GM21381 (cell line): ENCODE measurements at regions not wholly inside any gene's neighbourhood (a gene's known extent, or its start where the extent isn't known, plus 50 kb on each side); places are given as distances from the start of the nearest gene placed in this dataset.
"Not testable (repeated sequence)": the region's sequence is repeated elsewhere in the genome, so short reads cannot be mapped to it uniquely, and the experiment has no call there.

Experiments used
- ATAC-seq: cut with Tn5 transposase; IDR thresholded peaks from one replicate; pipeline ENCODE4 v1.9.1; 2021; ENCODE audit warnings: mild to moderate bottlenecking, moderate library complexity; ENCODE audit not compliant: unreplicated experiment

DNA sequence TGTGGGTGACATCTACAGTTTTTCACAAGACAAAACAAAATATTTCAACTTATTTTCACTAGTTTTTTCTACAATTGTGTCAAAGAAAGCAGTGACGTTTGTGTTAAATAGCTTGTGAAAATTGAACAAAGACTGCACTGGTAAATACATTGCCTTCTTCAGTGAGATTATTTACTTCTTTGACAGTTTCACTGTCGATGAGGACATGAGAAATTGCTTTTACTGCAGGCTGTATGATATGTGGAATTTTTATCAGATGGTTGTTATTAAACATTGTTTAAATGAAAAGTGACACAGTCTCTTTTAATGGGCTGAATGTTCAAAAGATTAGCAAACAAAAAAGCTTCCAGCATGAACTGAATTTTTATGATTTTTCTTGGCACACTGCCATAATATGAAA lies 773.9 kb upstream of the CADM2 start:
- no peak for ATAC-seq

DNA sequence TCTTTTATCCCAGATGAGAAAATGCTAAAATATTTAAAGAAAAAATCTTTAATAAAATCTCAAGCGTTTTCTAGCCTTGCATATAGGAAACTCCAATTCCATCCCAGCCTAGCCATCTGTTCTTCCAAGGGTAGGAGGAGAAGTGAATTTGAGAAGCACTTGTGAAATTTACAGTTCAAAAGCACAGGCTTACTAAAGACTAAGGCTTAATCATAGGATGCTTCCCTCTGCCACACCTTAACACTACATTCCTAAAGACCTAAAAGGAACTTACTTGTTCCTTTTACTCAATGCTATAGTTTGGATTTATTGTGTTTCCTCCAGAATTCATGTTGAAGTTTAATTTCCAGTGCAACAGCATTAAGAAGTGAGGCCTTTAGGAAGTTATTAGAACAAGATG lies 764.8 kb upstream of the CADM2 start:
- no peak for ATAC-seq

- ATAC-seq, result no peak
These were observed 749.3 kb upstream of the CADM2 start for GRCh38 chr3:84209474-84209873.

DNA sequence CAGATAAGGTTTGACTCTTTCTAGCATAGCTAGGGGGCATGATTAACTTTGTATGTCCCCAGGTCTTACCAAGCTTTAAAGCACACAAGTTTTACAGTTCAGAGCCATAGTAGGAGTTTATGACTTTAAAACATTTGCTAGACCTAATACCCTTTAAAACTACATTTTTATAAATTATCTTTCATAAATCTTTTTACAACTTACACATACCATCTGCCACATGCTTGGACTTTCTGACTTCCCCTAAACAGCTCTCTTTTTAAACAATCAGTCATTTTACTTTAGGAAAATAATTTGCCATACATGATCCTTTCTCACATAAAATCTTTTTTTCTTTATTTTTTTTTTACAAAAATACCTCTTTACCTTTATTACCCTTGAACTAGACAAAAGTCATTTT lies 735.3 kb upstream of the CADM2 start:
- no peak for ATAC-seq

GRCh38 chr3:84224262-84224661 lies 734.5 kb upstream of the CADM2 start:
- no peak for ATAC-seq

- no peak for ATAC-seq
These were observed 722.5 kb upstream of the CADM2 start for GRCh38 chr3:84236261-84236660.

GRCh38 chr3:84245789-84246188 lies 713.0 kb upstream of the CADM2 start:
- no peak for ATAC-seq

GRCh38 chr3:84260596-84260995 lies 698.2 kb upstream of the CADM2 start:
- ATAC-seq, result no peak

DNA sequence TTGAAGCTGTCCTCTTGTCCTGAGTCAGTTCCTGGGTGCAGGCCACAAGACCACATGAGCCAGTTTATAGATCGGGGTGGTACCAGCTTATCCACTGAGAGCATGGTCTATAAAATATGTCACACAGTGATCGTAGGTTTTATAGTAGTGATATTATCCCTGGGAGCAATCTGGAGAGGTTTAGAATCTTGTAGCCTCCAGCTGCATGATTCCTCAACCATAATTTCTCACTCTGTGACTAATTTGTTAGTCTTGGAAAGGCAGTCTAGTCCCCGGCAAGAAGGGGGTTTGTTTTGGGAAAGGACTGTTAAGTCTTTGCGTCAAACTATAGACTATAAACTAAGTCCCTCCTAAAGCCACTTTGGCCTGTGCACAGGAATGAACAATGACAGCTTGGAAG lies 693.0 kb upstream of the CADM2 start:
- ATAC-seq, result no peak

DNA sequence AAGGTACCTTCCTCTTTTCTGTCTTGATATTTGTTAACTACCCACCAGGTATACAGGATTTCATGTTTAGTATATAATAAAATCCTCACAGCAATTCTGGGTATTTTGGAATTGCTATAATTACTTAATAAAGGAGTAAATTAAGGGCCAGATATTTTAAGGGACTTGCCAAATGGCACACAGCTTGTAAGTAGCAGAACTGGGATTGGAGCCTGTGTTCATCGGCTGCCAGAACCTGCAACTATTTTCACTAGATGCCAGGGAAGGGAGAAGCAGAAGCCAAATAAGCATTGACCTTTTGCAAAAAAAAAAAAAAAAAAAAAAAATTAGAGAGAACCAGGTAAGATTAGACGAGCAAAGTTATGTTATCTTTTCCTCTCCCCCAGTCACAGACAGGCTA lies 683.3 kb upstream of the CADM2 start:
- no peak for ATAC-seq

GRCh38 chr3:84277562-84278224 lies 681.1 kb upstream of the CADM2 start:
- ATAC-seq, result no peak

- ATAC-seq, result no peak
These were observed 666.7 kb upstream of the CADM2 start for GRCh38 chr3:84292128-84292527.

DNA sequence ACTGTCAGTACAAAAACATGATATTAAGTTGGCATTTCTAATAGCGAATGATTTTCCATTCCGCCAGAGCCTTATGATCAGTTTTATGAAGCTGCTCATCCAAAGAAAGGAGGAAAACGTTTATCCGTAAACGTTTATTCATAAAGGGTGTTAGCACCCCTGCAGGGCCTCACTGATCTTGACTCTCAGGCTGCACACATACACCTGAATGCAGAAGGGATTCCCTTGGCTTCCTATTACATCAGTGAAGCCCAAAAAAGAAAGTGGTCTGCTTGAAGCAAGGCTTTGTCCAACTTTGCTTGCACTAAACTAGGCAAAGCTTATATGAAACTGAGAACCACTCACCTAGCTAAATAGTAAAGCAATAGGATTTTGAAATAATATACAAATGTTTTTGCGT lies 659.5 kb upstream of the CADM2 start:
- no peak for ATAC-seq

DNA sequence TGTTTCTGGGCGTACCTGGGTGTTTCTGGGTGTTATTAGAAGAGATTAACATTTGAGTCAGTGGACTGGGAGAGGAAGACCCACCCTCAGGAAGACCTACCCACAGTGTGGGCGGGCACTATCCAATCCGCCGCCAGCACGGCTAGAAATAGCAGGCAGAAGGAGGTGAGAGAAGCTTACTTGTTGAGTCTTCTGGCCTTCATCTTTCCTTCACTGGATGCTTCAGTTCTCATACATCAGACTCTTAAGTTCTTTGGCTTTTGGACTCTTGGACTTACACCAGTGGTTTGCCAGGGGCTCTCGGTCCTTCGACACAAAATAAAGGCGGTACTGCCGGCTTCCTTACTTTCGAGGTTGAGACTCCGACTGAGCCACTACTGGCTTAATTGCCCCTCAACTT lies 654.6 kb upstream of the CADM2 start:
- no peak for ATAC-seq

DNA sequence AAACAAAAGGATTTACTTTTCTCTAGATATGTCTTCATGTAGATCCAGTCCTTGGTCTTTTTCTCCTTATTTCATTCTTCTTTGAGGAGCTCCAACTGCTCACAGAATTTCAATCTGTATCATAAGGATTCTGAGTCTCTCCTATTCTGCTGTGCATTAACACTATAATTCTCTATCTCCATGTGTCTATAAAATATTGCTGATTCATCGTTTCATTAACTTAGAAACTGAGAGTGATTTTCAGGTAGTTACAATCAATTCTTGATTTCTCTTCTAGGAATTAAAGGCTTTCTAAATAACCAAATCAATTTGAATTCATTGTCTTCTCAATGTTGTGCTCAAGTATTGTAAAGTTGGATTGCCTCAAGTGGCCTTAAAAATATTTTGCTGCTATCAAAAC lies 651.5 kb upstream of the CADM2 start:
- no peak for ATAC-seq

DNA sequence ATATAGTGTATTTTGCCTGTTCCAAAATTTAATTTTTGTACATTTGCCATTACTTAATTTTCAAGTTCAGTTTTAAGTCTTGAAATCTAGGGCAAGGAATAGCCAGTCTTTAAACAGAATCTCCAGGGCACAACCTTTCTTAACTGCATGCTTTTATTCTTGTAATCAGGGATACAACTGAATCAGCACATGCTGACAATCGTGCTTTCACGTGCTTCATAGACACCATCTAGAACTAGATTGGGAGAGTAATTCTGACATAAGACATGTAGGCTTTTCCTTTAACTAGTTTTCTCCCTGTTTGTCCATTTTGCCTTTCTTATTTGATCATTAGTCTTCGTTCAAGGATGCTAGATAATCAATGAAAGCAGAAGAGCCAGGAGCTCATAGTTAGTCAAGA lies 650.4 kb upstream of the CADM2 start:
- no peak for ATAC-seq

DNA sequence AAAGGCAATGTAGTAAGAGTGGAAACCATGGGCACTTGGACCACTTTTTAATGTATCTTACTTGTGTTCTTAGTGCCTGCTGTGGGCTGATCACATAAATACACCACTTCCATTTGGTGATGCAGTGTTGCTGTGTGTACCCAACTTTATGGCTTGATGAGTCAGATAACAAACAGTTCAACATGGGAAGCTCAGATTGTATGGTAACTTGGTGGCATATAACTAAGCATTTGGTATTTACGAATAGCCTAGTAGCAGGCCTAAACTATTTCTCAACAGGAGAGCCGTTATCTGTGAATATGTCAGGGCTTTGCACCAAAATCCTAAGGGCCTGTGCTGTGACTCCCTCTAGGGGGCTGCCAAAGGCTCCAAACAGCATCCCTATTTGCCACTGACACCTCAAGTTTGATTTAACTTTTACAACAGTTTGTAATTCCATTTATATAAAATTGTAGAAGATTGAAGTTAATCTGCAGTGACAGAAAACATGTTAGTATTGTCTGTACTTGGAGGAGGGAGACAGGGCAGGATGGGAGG lies 640.4 kb upstream of the CADM2 start:
- no peak for ATAC-seq

- ATAC-seq, result not testable (repeated sequence)
These were observed 593.1 kb upstream of the CADM2 start for GRCh38 chr3:84365563-84366278.
